Stimulated activated naive CD8-positive, alpha-beta T cell treated with anti-CD3 and anti-CD28 coated beads, Interleukin-15, Interleukin-2, amounts not matched to agents 100 U/mL and 50 U/mL, for 24 hours (primary cell): ENCODE measurements at regions not wholly inside any gene's neighbourhood (a gene's known extent, or its start where the extent isn't known, plus 50 kb on each side); places are given as distances from the start of the nearest gene placed in this dataset.

ENCODE experiments used
- ATAC-seq: fragments of 150-1000 bp; cut with Tn5 transposase; one replicate; pipeline ENCODE4 v1.10.0; 2021
- DNase-seq: peaks from one replicate; pipeline ENCODE4 v3.0.0; 2021

DNA sequence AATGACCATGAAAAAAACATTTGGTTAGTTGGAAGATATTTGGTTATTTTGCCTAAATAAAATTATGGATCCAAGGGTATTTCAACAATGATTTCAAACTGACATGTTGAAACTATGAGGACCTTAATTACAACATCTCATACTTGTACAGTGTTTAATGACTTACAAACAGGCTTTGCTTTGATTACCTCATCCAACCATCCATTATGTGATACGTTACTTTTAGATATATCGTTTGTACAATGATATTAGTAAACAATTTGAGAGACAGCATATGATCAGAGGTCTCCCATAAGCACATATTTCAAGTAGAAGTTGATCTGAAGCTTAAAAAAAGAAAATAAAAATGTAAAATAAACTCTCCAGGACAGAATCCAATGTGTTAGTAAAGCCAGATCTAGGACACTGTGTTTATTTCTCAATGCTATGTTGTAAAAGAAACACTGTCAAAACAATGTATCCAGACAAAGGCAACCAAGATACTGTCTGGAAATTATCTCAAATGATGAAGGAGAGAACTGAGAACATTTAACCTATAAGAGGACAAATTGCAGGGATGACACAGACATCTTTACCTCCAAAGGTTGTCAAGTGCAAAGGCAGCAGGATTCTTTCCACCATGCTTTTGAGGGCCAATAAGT lies 116.0 kb upstream of the TARS1 start:
- ATAC-seq (no peak), DNase-seq (no peak)

DNA sequence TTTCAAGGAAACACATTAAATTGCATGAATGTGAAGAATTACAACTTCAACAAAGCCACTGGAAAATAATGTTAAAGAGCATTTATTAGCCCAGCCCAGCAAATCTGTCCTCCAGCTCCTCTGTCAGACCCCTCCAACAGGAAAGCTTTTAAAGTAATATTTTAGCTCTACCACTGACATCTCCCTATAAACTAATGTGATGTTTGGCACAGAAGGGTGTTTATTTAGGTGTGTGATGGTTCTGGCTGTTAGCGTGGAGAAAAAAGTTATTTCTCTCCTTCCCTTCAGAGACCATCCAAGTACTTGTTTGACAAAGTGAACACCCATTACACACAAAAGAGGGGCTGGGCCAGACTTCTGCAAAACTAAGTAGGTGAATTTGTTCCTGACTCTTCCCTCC lies 111.9 kb upstream of the TARS1 start:
- ATAC-seq (no peak), DNase-seq (no peak)

DNA sequence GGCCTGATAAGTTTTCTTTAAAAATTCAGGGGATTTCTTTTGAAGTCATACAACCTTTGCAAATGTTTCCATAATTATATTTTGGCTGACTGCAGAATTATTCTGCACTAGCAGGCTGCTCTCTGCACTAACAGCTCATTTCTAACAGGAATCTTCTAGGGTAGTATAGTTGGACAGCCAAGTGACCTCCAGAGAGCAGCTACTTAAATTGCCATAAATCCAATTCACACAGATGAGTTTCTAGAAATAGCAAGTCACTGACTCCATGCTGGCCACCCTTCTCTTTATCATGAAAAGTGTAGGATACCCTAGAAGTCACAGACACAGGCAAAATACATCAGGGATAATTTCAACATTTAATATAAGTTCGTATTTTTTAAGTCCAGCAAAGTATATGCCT lies 110.9 kb upstream of the TARS1 start:
- ATAC-seq (no peak), DNase-seq (no peak)

DNA sequence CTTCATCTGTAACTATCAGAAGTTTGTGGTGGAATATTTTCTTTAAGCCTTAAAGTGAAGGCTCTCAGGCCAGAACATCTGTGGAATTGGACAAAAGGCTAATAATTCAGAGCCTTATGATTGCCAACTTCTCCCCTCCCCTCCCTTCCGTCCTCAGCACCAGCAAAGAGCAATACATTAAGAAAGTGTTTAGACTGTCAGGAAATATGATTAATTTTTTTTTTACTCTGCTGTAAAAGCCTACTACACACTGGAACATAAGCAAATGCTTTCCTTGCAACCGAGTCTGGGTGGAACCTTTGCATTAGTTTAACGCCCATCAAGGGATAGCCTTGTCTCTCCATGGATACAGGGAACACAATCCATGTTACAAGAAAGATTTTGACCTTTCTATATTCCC lies 110.3 kb upstream of the TARS1 start:
- DNase-seq (no peak), ATAC-seq (no peak)

DNA sequence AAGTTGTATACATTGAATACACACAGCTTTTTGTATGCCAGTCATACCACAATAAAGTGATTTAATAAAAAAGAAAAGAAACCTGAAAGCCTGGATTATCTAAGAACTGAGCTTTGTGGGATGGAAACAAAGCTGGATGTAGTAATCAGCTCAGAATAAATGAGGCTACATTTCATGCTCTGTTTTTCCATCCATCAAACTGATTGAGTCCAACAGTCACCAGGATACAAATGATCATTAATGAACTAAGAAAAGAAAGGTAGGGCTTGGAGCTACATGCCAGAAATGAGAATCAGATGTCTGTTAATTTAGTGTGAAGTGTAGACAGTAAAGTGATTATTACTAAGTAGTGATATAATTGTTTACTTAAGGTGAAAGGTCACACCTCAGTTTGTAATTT lies 109.8 kb upstream of the TARS1 start:
- no peak for DNase-seq
- ATAC-seq, result no peak

DNA sequence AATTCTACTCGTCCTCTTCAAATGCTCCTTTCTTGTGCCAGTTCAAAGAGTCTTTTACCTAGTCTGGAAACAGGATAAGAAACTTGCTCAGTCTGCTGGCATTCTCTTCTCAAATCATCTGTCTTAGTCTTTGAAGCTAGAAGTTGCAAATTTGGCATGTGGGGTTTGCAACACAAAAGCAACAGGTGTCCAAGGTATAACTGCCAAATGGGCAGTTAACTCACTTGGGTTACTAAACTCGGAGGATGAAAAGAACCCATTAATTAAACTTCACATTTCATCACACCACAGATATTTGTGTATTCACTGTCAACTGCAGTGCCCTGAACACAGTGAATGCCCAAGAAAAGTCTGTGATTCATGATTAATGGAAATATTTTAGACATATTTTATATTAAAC lies 108.0 kb upstream of the TARS1 start:
- ATAC-seq (no peak), DNase-seq (no peak)

DNA sequence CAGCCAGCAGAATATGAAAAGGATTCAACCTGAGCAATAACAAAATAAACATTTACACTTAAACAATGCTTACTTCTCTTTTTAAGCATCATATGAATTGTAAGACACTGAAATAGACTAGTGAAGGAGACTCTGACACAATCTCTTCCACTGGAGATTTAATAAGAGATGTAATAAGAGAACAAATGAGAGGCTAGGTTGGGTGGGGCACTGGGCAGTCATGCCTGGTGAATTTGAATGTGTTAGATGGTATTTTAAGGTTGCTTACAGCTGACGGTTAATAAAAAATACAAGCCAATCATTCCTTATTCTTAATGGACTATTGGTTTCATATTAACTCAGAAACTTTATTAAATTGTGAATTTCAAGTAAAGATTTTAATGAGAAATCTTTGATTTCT lies 105.9 kb upstream of the TARS1 start:
- DNase-seq (no peak), ATAC-seq (no peak)

DNA sequence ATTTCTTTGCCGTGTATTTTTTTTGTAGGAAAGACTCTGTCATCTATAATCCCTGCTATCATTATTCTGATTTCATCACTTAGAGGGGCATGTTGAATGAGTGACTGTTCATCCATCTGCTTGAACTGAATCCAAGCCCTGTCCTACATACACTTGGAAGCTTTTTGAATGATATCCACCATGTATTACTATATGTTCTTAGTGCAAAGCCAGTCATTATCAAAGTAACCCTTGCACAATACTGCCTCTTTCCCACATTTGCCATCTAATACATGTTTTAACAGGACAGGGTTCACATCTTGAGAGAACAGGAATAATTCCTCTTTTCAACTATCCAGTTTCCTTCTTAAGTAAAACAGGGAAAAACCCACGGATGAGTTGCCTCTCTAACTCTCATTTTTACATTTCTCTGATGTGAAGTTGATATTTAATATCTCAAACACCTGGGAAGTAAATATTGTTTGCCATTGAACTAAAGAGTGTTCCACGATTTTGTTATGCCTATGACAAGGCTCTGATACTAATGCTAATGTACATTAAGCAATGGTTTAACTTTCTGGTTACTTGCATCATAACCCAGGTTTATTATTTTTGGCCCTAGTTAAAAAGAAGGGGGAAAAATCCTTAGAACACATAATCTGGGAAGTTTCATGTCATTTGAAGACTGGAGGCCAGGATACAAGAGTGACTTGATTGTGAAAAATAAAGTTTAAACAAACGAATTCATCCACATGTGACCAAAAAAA lies 103.7 kb upstream of the TARS1 start:
- ATAC-seq (no peak), DNase-seq (no peak)

DNA sequence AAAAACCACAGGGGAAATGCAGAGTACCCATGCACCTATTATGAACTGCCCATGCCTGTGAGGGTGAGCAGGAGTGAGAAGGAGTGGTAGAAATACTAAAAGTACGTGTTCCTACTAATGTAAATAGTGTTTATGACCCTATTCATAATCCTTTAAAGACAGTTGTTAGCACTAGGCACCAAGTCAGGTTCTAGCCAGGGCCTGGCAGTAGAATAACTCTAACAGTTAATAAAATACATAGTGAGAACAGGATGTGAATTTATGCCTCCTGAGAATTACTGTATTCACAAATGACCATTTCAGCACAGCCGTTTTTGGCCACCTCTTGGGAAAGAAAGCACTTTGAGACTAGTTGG lies 103.2 kb upstream of the TARS1 start:
- ATAC-seq, result no peak

DNA sequence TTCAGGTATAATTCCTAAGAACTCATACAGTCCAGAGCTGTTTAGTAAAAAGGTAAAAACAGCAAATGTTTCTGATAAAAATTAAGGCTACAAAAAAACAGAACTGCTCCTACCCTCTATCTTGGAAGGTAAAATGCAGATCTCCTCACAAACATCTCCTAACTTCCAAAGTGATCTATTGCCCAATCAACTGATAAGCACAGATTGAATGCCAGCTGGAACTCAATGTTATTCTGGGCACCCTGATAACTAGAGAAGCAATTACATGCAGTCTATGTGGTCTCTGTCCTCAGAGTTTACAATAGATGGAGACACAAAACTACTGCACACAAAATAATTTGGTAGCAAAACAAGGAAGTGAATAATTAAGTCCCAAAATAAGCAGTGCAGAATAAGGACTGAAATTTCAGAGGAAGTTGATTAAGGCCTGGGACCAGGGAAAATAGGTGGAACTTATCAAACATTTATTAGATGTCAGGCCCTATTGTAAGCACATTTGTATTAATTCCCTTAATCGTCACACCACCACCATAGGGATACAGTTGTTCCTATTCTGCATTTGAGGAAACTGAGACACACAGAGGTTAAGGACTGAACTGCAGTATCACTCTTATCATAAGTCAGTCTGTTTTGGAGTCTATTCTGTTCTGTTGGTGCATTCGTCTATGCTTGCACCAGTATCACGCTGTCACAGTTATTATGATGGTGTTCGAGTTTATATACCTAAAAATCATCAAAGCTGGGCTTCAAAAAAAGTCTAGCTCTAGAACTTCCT lies 102.2 kb upstream of the TARS1 start:
- DNase-seq (no peak), ATAC-seq (no peak)

More for the DNA sequence above, 103.2 kb upstream of the TARS1 start:
- DNase-seq, result no peak

DNA sequence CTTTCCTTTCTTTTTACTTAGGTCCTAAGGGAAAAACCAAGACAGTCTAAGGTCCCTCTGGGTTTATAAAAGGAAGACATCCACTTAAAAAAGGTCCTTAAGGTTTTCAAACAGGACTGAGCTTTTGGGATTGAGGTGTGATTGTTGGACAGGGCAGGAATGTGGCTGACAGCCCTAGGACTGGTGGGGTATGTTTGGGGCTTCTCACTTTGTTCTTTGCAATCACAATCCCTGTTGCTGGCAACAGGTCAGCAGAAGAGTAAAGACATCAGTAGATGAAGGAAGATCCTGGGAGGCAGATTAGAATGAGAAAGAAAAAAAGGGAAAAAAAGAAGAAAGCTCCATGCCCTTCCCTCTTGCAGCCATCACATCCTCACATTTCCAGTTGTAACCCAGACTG lies 101.4 kb upstream of the TARS1 start:
- ATAC-seq, result no peak

DNA sequence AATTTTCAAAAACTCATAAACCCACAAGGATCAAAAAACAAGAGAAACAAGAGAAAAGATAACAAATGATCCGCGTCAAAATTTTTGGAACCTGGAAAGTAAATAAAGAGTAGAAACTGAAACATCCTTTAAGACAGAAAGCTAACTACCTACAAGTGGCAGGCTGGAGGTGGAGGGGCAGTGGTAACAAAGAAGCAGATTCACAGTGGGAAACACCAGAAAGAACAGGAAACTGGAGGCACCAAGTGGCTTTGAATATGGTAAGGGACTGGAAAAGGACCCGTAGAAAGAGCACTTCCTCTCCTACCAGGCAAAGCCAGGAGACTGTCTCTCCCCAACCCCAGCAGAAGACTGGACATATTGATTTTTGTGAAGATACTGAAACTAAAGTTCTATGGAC lies 100.6 kb upstream of the TARS1 start:
- DNase-seq (no peak), ATAC-seq (no peak)

More for the DNA sequence above, 101.4 kb upstream of the TARS1 start:
- no peak for DNase-seq

DNA sequence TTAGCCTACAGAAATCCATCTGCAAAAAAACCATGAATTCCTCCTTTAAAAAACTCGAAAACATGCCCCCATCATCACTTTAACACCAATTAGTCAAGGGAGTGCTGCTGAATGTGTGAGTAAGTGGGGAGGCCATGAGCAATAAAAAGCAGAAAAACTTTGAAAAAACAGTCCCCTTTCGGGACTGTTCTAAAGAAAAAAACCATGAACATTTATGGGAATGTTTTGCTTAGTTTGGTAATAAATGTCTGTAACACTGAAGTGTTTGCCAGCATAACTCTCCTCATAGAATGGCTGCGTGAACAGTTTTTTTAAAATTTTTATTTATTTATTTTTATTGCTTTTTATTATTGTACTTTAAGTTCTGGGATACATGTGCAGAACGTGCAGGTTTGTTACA lies 99.4 kb upstream of the TARS1 start:
- no peak for ATAC-seq
- DNase-seq, result no peak

DNA sequence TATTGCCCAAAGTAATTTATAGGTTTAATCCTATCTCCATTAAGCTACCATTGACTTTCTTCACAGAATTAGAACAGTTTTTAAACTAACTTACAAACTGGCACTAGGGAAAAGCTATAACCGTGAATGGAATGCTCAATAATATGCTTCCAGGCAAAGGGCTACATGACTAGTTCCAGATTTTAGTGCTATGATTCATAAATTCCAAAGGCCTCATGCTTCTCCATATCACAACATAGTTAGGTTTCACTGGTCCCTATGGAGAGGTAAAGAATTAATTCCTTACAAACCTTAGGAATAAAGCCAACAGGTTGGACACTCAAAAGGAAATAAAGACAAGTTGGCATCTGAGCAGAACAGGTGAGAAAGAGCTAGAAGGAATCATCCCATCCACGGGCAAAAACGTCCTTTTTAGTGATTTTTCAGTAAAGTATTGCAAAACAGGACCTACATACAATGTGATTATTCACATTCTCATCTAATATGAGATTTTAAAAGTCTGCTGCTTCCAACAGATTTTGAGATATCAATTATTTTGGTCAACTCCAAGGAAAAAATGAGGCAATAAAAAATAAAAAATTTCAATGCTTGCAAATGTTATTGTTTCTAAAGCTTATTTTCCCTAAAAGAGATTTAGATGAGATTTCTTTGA lies 97.0 kb upstream of the TARS1 start:
- no peak for ATAC-seq
- no peak for DNase-seq

DNA sequence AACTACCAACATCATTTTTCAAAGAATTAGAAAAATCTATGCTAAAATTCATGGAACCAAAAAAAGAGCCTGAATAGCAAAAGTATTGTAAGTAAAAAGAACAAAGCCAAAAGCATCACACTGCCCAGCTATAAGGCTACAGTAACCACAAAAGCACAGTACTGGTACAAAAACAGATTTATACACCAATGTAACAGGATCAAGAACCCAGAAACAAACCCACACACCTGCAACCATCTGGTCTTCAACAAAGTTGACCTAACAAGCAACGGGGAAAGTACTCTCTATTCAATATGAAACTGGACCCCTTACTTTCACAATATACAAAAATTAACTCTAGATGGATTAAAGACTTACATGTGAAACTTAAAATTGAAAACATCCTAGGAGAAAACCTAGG lies 94.2 kb upstream of the TARS1 start:
- ATAC-seq (no peak), DNase-seq (no peak)

DNA sequence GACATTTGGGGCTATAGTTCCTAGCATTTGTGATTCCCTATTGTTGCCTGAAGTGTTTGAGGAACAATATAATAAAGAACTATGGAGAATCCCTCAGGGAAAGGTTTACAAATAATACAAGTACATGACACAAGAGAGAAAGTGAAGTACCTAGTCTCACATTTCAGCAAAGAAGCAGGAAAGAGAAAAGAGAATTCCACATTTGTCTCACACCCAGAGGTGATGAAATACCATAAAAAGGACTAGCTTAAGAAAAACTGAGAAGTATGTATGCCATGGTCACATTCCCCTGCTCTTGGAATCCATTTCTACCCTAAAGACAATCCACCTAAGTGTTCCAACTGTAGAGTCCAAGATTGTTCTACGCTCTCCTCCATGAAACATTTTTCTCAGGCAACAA lies 79.0 kb upstream of the TARS1 start:
- no peak for ATAC-seq
- no peak for DNase-seq

DNA sequence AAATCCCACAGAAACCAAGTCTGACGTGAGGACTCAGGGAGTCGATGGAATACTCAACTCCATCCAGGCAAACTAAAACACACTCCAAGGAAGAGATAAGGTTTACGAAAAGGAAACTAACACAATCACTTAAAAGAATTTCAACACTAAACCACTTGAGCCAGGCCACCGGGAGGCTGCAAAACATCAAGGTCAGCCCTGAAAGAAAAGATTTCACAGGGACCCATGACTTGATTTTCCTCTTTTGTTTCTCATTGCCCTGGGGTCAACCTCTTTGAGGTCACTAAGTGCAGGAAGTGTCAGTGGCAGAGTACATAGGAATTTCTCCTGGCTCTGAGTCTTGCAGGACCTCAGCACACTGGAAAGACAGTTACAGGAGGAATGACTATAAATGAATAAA lies 77.8 kb upstream of the TARS1 start:
- ATAC-seq (no peak), DNase-seq (no peak)

DNA sequence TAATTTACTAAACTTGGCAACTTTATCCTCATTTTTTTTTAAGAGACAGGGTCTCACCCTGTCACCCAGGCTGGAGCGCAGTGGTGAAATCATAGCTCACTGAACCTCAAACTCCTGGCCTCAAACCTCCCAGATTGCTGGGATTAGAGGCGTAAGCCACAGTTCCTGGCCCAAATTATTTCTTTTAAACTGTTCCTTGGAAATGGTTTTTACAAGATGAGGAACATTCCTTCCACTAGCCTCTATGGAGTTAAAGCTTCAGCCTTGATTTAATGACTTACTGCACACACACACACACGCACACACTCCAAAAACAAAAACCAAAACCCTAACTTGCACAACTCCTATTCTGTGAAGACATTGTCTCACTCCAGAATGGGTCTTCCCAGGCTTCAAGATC lies 77.2 kb upstream of the TARS1 start:
- no peak for ATAC-seq
- DNase-seq, result no peak

DNA sequence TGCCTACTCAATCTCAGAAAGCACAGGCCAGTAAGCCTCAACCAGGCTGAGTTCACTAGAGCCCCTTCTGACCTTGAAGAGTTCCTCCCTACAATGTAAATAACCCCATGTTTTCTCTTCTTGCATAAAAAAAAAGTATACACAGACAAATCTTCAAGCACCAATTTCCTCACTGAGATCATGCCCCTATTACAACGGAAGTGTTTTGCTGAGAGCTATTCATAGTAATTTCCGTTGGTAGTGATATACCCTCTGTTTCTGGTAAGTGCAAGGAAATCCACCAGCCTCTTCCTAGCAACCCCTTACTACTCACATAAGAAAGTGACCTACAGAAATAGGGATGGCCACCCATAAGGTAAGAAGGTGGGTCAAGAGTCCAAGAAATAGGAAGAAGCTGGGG lies 76.4 kb upstream of the TARS1 start:
- ATAC-seq (no peak), DNase-seq (no peak)

DNA sequence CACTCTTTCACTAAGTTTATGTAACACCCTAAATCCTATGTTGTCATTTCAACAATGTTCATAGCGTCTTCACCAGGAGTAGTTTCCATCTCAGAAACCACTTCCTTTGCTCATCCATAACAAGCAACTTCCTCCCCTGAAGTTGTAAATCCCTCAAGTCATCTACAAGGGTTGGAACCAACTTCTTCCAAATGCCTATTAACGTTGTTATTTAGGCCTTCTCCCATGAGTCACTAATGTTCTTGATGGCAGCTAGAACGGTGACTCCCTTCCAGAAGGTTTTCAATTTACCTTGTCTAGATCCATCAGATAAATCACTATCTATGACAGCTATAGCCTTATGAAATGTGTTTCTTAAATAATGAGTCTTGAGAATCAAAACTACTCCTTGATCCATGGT lies 73.3 kb upstream of the TARS1 start:
- no peak for DNase-seq
- ATAC-seq, result no peak

DNA sequence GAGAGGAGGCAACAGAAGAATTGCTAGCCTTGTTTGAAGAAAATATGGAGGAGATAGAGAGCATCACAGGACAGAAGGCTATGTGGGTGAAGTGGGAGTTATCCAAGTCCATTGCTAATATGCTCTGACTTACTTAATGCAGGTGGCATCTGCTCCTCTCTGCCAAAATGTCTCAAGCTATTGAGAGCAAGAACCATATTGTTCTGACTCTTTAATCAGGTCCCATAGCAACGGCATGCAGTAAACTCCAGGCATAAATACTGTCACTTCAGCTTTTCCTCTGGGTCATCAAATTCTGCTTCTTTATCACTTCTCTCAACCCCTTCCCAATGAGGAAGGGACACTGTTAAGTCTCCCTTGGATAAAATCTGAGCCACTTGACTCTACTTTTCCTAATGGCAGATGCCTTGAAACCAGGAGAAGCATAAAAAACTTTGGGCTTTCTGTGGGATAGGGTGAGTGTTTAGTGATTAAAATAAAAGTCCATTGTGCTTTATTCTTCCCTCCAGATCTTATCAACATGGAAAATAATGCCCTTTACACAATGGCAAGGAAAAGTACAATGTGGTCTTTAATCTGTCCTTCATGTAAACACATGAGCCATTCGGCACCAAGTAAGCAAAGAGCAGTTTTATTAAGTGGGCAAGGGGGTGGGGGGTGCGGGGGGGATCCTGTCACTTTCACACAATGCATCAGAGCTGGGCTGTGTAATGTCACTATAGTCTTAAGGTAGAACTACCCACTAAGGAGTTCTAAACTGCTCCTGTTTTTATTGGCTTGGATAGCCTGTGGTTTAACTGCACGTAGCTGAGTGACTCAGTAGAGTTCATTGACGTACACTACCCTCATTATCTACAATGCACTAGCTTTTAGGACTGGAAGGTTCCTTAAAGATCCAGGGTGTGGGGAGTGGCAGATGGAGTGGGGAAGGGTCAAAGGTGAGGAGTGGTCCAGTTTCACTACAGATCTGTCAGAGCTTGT lies 71.0 kb upstream of the TARS1 start:
- ATAC-seq, result no peak

DNA sequence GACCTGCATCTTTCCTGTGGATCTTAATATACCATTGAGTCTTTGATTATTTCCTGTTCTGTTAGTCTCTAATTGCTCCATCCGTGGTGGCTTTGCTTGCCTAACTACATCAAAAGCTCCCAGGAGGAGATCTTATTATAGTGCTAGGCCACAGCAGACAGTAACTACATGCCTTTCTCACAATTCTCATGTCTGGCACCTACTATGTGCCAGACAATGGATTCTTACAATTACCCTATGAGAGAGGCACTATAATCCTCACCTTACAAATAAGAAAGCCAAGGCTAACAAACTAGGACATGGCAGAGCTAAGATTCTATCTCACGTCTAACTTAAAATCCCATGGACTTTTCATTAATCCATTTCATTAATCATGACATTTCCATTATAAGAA lies 70.3 kb upstream of the TARS1 start:
- DNase-seq (no peak), ATAC-seq (no peak)

More for the DNA sequence above, 71.0 kb upstream of the TARS1 start:
- no peak for DNase-seq
